Stomach (tissue), 4 donors: ENCODE measurements at regions not wholly inside any gene's neighbourhood (a gene's known extent, or its start where the extent isn't known, plus 50 kb on each side); places are given as distances from the start of the nearest gene placed in this dataset.

Source experiments
- CTCF ChIP-seq, 7 experiments: fragments of 450-650 bp in 4 of 7; fragments of 200-600 bp in 3 of 7; sonication (generic) in 3 of 7; IDR thresholded peaks; one replicate each; pipeline ENCODE4 v1.5.1; 2016 to 2019; ENCODE audit warnings: antibody characterized with exemption in 7 of 7, control low read depth in 2 of 7, mild to moderate bottlenecking in 1 of 7
- EP300 ChIP-seq: sonication (generic); formaldehyde crosslinking; IDR thresholded peaks from one replicate; pipeline ENCODE4 v1.6.1; 2017; ENCODE audit warnings: antibody characterized with exemption
- POLR2A ChIP-seq, 4 donors: fragments of 450-650 bp; IDR thresholded peaks; one replicate each; pipeline ENCODE4 v1.6.1; 2016; ENCODE audit warnings: antibody characterized with exemption in 4 of 4, control low read depth in 2 of 4, mild to moderate bottlenecking in 1 of 4, moderate library complexity in 1 of 4
- POLR2AphosphoS5 ChIP-seq, 3 donors: sonication (generic); formaldehyde crosslinking; IDR thresholded peaks; one replicate each; pipeline ENCODE4 v1.6.1; 2016; ENCODE audit warnings: antibody characterized with exemption in 3 of 3

GRCh38 chr6:130577178-130577919 lies 211.5 kb downstream of the TMEM200A start:
- TF ChIP-seq POLR2AphosphoS5 (IDR thresholded peaks at IDR 0.05): no peak
- no peak for TF ChIP-seq CTCF (IDR thresholded peaks at IDR 0.05)
- no peak for TF ChIP-seq POLR2A (IDR thresholded peaks at IDR 0.05)
- TF ChIP-seq EP300: no peak
